K562 (cell line): ENCODE measurements at regions not wholly inside any gene's neighbourhood (a gene's known extent, or its start where the extent isn't known, plus 50 kb on each side); places are given as distances from the start of the nearest gene placed in this dataset.

Experiments used
- BDP1 ChIP-seq: IDR thresholded peaks from 3 replicates; pipeline ENCODE4 v1.6.1; 2011; ENCODE audit not compliant: insufficient read length, insufficient read depth
- CBFA2T3 ChIP-seq: fragments of 450-650 bp; IDR thresholded peaks from 2 replicates; pipeline ENCODE4 v1.6.1; 2017
- ELF1 ChIP-seq: fragments of 200-800 bp; sonication (Bioruptor generic); IDR thresholded peaks from 2 replicates; pipeline ENCODE4 v1.6.1; 2016; ENCODE audit warnings: missing genetic modification characterization, missing compliant biosample characterization
- FOXP4 ChIP-seq: sonication (generic); formaldehyde crosslinking; IDR thresholded peaks from 2 replicates; pipeline ENCODE4 v1.8.0; 2022; ENCODE audit warnings: mild to moderate bottlenecking, missing genetic modification reagents, borderline replicate concordance
- HMG20B ChIP-seq: fragments of 250-450 bp; sonication (Bioruptor Pico); IDR thresholded peaks from 2 replicates; pipeline ENCODE4 v1.5.0; 2021; ENCODE audit warnings: mild to moderate bottlenecking
- KAT7 ChIP-seq: sonication (generic); formaldehyde crosslinking; IDR thresholded peaks from 2 replicates; pipeline ENCODE4 v1.8.0; 2022; ENCODE audit warnings: missing genetic modification reagents, mild to moderate bottlenecking, borderline replicate concordance
- NCOR1 ChIP-seq: fragments of 450-650 bp; IDR thresholded peaks from 2 replicates; pipeline ENCODE4 v1.6.1; 2016; ENCODE audit warnings: mild to moderate bottlenecking, moderate library complexity
- PHB2 ChIP-seq: fragments of 450-650 bp; IDR thresholded peaks from 2 replicates; pipeline ENCODE4 v1.6.1; 2017; ENCODE audit warnings: low read depth
- PHF21A ChIP-seq: fragments of 450-650 bp; IDR thresholded peaks from 2 replicates; pipeline ENCODE4 v1.6.1; 2017; ENCODE audit warnings: low read depth, borderline replicate concordance
- PHTF2 ChIP-seq: fragments of 250-450 bp; sonication (Bioruptor Pico); IDR thresholded peaks from 2 replicates; pipeline ENCODE4 v1.5.0; 2021; ENCODE audit warnings: mild to moderate bottlenecking
- RBM25 ChIP-seq: fragments of 200-400 bp; formaldehyde crosslinking; IDR thresholded peaks from 2 replicates; pipeline ENCODE4 v1.6.1; 2018; ENCODE audit warnings: low read length, low read depth, moderate library complexity; ENCODE audit not compliant: severe bottlenecking
- SP1 ChIP-seq: sonication (generic); formaldehyde crosslinking; IDR thresholded peaks from 2 replicates; pipeline ENCODE4 v1.8.1; 2022; ENCODE audit warnings: mild to moderate bottlenecking, missing genetic modification reagents
- ZKSCAN1 ChIP-seq: fragments of 150-350 bp; IDR thresholded peaks from 2 replicates; pipeline ENCODE4 v1.6.1; 2016; ENCODE audit warnings: low read depth, low read length
- ZNF146 ChIP-seq: IDR thresholded peaks from one replicate; pipeline ENCODE4 v1.6.1; 2018; ENCODE audit warnings: missing compliant biosample characterization; ENCODE audit not compliant: unreplicated experiment
- ZNF253 ChIP-seq: fragments of 250-450 bp; sonication (Bioruptor Pico); conservative IDR thresholded peaks from 2 replicates; pipeline ENCODE4 v1.6.1; 2021; ENCODE audit warnings: mild to moderate bottlenecking
- ZNF274 ChIP-seq: IDR thresholded peaks from 2 replicates; pipeline ENCODE4 v1.6.1; 2011; ENCODE audit warnings: low read depth, mild to moderate bottlenecking, low read length, moderate library complexity, borderline replicate concordance
- ZNF408 ChIP-seq: fragments of 250-450 bp; sonication (Bioruptor Pico); IDR thresholded peaks from 2 replicates; pipeline ENCODE4 v1.4.0; 2020; ENCODE audit warnings: low read depth, mild to moderate bottlenecking, moderate library complexity
- ZNF551 ChIP-seq: fragments of 250-450 bp; sonication (Bioruptor Pico); IDR thresholded peaks from 2 replicates; pipeline ENCODE4 v1.5.0; 2021; ENCODE audit warnings: mild to moderate bottlenecking, moderate library complexity
- TF ChIP-seq, protein P1 (sequence below): fragments of 450-650 bp; formaldehyde crosslinking; IDR thresholded peaks from 2 replicates; pipeline ENCODE4 v1.4.0; 2022; ENCODE audit warnings: missing genetic modification characterization
- TF ChIP-seq, protein P2 (sequence below): fragments of 250-450 bp; sonication (Bioruptor Pico); IDR thresholded peaks from 2 replicates; pipeline ENCODE4 v1.8.0; 2021; ENCODE audit warnings: mild to moderate bottlenecking, moderate library complexity
- TF ChIP-seq, protein P3 (sequence below): fragments of 250-450 bp; sonication (Bioruptor Pico); IDR thresholded peaks from 2 replicates; pipeline ENCODE4 v1.8.0; 2022; ENCODE audit warnings: inconsistent platforms
- TF ChIP-seq, protein P4 (sequence below): sonication (generic); formaldehyde crosslinking; IDR thresholded peaks from 2 replicates; pipeline ENCODE4 v1.8.0; 2022; ENCODE audit warnings: missing genetic modification reagents, mild to moderate bottlenecking, borderline replicate concordance

DNA sequence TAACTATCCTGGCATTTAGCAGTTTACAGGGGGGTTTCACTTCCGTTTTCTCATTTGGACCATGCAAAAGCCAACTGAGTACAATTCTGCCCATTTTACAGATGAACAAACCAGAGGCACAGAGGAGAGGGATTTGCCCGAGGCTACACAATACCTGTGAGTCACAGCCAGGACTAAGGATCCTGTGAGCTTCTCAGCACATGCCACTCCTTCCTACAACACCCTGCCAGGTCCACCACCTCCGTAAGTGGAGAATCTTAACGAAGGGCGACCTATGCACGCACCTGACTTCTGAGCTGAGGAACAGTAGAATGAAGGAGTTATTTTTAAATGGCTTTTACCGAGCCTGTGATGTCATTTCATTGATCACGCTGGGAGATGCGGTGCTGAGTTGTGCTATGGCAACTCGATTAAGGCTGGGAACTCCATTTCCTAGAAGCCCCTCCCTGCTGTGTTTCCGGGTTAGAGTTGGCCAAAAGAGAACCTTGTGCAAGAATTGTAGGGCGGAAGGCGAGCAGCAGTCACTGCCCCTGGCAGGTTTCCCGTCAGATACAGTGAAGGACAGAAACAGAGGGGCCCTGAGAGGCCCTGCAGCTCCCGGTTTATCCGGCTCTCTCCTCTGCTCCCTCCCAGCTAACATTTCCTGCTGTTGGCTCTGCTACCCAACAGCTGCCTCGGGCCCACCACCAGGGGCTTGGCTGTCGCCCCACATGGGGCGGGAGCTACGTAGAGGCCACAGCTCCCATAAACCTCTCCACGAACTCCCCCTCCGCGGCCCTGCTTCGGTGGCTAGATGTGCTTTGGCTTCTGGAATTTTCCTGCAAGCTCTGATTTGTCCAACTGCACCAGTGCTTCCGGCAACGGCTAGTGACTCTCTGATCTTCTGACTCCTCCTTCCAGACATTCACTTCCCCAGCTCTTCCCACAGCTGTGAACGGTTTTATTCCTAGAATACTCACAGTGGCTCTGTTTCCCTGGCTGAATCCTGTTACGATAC lies 75.1 kb upstream of the USP9X start (continued):
- TF ChIP-seq RBM25, result peak; percentile 90
- TF ChIP-seq ELF1, result peak; percentile 92
- no peak for TF ChIP-seq KAT7 (CRISPR knock-in tag)
- 0 out of 2 replicates have a peak, but pooled peaks have one; percentile 27 for TF ChIP-seq ZKSCAN1
- TF ChIP-seq SP1, result peak; percentile 39; the same call in 1 of the 2 replicates
- no peak for TF ChIP-seq ZNF274
- TF ChIP-seq, protein P1, sequence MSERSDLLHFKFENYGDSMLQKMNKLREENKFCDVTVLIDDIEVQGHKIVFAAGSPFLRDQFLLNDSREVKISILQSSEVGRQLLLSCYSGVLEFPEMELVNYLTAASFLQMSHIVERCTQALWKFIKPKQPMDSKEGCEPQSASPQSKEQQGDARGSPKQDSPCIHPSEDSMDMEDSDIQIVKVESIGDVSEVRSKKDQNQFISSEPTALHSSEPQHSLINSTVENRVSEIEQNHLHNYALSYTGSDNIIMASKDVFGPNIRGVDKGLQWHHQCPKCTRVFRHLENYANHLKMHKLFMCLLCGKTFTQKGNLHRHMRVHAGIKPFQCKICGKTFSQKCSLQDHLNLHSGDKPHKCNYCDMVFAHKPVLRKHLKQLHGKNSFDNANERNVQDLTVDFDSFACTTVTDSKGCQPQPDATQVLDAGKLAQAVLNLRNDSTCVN (CRISPR knock-in tag), result no peak
- TF ChIP-seq CBFA2T3, result peak; percentile 47
- TF ChIP-seq PHF21A, result 0 out of 2 replicates have a peak, but pooled peaks have one; percentile 24
- TF ChIP-seq ZNF253 (CRISPR knock-in tag), result no peak
- no peak for TF ChIP-seq ZNF408 (CRISPR knock-in tag)
- no peak for TF ChIP-seq BDP1
- TF ChIP-seq, protein P2, sequence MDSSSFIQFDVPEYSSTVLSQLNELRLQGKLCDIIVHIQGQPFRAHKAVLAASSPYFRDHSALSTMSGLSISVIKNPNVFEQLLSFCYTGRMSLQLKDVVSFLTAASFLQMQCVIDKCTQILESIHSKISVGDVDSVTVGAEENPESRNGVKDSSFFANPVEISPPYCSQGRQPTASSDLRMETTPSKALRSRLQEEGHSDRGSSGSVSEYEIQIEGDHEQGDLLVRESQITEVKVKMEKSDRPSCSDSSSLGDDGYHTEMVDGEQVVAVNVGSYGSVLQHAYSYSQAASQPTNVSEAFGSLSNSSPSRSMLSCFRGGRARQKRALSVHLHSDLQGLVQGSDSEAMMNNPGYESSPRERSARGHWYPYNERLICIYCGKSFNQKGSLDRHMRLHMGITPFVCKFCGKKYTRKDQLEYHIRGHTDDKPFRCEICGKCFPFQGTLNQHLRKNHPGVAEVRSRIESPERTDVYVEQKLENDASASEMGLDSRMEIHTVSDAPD, result no peak
- TF ChIP-seq PHB2, result no peak
- TF ChIP-seq NCOR1, result peak; percentile 49
- no peak for TF ChIP-seq FOXP4
- TF ChIP-seq HMG20B, result no peak
- TF ChIP-seq, protein P3, sequence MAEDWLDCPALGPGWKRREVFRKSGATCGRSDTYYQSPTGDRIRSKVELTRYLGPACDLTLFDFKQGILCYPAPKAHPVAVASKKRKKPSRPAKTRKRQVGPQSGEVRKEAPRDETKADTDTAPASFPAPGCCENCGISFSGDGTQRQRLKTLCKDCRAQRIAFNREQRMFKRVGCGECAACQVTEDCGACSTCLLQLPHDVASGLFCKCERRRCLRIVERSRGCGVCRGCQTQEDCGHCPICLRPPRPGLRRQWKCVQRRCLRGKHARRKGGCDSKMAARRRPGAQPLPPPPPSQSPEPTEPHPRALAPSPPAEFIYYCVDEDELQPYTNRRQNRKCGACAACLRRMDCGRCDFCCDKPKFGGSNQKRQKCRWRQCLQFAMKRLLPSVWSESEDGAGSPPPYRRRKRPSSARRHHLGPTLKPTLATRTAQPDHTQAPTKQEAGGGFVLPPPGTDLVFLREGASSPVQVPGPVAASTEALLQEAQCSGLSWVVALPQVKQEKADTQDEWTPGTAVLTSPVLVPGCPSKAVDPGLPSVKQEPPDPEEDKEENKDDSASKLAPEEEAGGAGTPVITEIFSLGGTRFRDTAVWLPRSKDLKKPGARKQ (CRISPR knock-in tag), result no peak
- TF ChIP-seq, protein P4, sequence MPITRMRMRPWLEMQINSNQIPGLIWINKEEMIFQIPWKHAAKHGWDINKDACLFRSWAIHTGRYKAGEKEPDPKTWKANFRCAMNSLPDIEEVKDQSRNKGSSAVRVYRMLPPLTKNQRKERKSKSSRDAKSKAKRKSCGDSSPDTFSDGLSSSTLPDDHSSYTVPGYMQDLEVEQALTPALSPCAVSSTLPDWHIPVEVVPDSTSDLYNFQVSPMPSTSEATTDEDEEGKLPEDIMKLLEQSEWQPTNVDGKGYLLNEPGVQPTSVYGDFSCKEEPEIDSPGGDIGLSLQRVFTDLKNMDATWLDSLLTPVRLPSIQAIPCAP (CRISPR knock-in tag), result no peak
- no peak for TF ChIP-seq PHTF2 (CRISPR knock-in tag)
- TF ChIP-seq ZNF146 (CRISPR knock-in tag), result no peak
- no peak for TF ChIP-seq ZNF551
